Endothelial cell of umbilical vein (primary cell): ENCODE measurements at regions not wholly inside any gene's neighbourhood (a gene's known extent, or its start where the extent isn't known, plus 50 kb on each side); places are given as distances from the start of the nearest gene placed in this dataset.

Experiments
- BruUV-seq: library from RNA; stranded (reverse); fragments of 400-500 nt; replicated peaks from 2 replicates; lab custom pipeline; 2021; lab: Mats Ljungman, UMichigan
- CTCF ChIA-PET: fragments of 300-600, 350-600 bp; sonication (Branson Sonifier 250); formaldehyde crosslinking; loops from one replicate; lab custom pipeline; 2021; ENCODE audit warnings: antibody characterized with exemption, inconsistent platforms; lab: Charles Lee
- POLR2A ChIA-PET: fragments of 300-600, 350-600 bp; sonication (Branson Sonifier 250); formaldehyde crosslinking; loops from one replicate; lab custom pipeline; 2021; ENCODE audit warnings: antibody characterized with exemption, inconsistent platforms; lab: Charles Lee
- DNase-seq: peaks from one replicate; pipeline ENCODE4 v3.0.0-alpha.2; 2011; ENCODE audit warnings: low read depth, low spot score
- FAIRE-seq: peaks from 2 replicates; lab custom pipeline; 2011; peaks lifted over from hg19 to GRCh38; lab: Jason Lieb, UNC
- H2AFZ ChIP-seq: 2 replicates; pipeline ENCODE4 v1.6.0; 2012; ENCODE audit warnings: low read depth, low read length, control low read depth, inconsistent platforms
- H3K27ac ChIP-seq: 2 replicates; pipeline ENCODE4 v1.5.1; 2011; ENCODE audit warnings: low read depth, mild to moderate bottlenecking, control low read depth, low read length, moderate library complexity; ENCODE audit not compliant: insufficient read depth
- H3K27me3 ChIP-seq, 2 experiments: 2 replicates each; pipeline versions ENCODE4 v1.6.0 to v1.6.1; 2011; ENCODE audit warnings: low read length in 2 of 2, mixed read lengths in 1 of 2; ENCODE audit not compliant: control insufficient read depth in 2 of 2, insufficient read depth in 2 of 2
- H3K36me3 ChIP-seq, 2 experiments: 2 replicates in 1 of 2; 3 replicates in 1 of 2; pipeline ENCODE4 v1.5.1; 2011; ENCODE audit warnings: low read length in 2 of 2, mild to moderate bottlenecking in 1 of 2, moderate library complexity in 1 of 2; ENCODE audit not compliant: control insufficient read depth in 2 of 2, insufficient read depth in 2 of 2; ENCODE audit errors: extremely low read depth in 1 of 2
- H3K4me1 ChIP-seq: 3 replicates; pipeline ENCODE4 v1.5.1; 2011; ENCODE audit warnings: mild to moderate bottlenecking, low read length; ENCODE audit not compliant: control insufficient read depth, insufficient read depth; ENCODE audit errors: extremely low read depth
- H3K4me2 ChIP-seq: 2 replicates; pipeline ENCODE4 v1.6.1; 2011; ENCODE audit warnings: low read length, control low read depth, mixed read lengths; ENCODE audit not compliant: insufficient read depth
- H3K4me3 ChIP-seq, 3 experiments: fragments of 200-600 bp in 1 of 3; sonication (generic), shearing (Covaris generic) in 1 of 3; replicated peaks in 1 of 3; 2 replicates each; pipeline ENCODE4 v1.5.1; 2011 to 2016; ENCODE audit warnings: control low read depth in 3 of 3, low read length in 3 of 3, mild to moderate bottlenecking in 2 of 3, inconsistent platforms in 1 of 3, low read depth in 1 of 3, moderate library complexity in 1 of 3; ENCODE audit not compliant: insufficient read depth in 1 of 3
- H3K79me2 ChIP-seq: 2 replicates; pipeline ENCODE4 v1.6.0; 2012; ENCODE audit warnings: low read length, inconsistent platforms; ENCODE audit not compliant: control insufficient read depth, insufficient read depth
- H3K9ac ChIP-seq: replicated peaks from 2 replicates; pipeline ENCODE3; 2011; ENCODE audit warnings: low read length, control low read depth; ENCODE audit not compliant: insufficient read depth; ENCODE audit errors: extremely low read depth
- H3K9me1 ChIP-seq: replicated peaks from 3 replicates; pipeline ENCODE4 v1.6.0; 2011; ENCODE audit warnings: mild to moderate bottlenecking, low read length; ENCODE audit not compliant: control insufficient read depth, insufficient read depth; ENCODE audit errors: extremely low read depth
- H3K9me3 ChIP-seq: replicated peaks from 2 replicates; pipeline ENCODE4 v1.5.1; 2012; ENCODE audit warnings: low read length, inconsistent platforms; ENCODE audit not compliant: control insufficient read depth, insufficient read depth
- H4K20me1 ChIP-seq: replicated peaks from 2 replicates; pipeline ENCODE3; 2011; ENCODE audit warnings: mild to moderate bottlenecking, low read length; ENCODE audit not compliant: control insufficient read depth, insufficient read depth; ENCODE audit errors: extremely low read depth
- CTCF ChIP-seq, 2 donors: IDR thresholded peaks; 1 replicate in 1 of 2; 2 replicates in 1 of 2; pipeline ENCODE4 v1.5.1; 2011; ENCODE audit warnings: low read length in 2 of 2, mild to moderate bottlenecking in 2 of 2, moderate library complexity in 2 of 2, control low read depth in 1 of 2, inconsistent platforms in 1 of 2, low read depth in 1 of 2; ENCODE audit not compliant: insufficient read depth in 1 of 2; ENCODE audit errors: extremely low read depth in 1 of 2
- GATA2 ChIP-seq: IDR thresholded peaks from 2 replicates; pipeline ENCODE4 v1.7.0; 2011; ENCODE audit warnings: low read depth, mild to moderate bottlenecking, moderate library complexity, mixed read lengths, low read length; ENCODE audit not compliant: insufficient read length, insufficient read depth
- POLR2A ChIP-seq: IDR thresholded peaks from 2 replicates; pipeline ENCODE4 v1.6.1; 2012; ENCODE audit warnings: low read depth, mild to moderate bottlenecking, control low read depth, low read length
- dilution Hi-C: fragments of 300-500 bp; cut with MboI; formaldehyde crosslinking; loops from one replicate; pipeline ENCODE4 v1.15.0; 2019; ENCODE audit warnings: low sequenced_read_pairs; ENCODE audit not compliant: extremely low pct_ligation_motif_present
- intact Hi-C: fragments of 100-400 bp; cut with micrococcal nuclease; formaldehyde crosslinking; loops from one replicate; pipeline ENCODE4 v1.10.0; 2022

- Histone ChIP-seq H3K4me1 (no peaks in the 10 kb centered on the region), H3K36me3 (no peaks in the 10 kb centered on the region), H3K79me2 (no peaks in the 10 kb centered on the region), H3K4me2 (no peak overlapping the region), H3K27ac (no peak overlapping the region), H3K9me3 (no peaks in the 10 kb centered on the region), H3K9me1 (no peaks in the 10 kb centered on the region), H4K20me1 (no peaks in the 10 kb centered on the region), H2AFZ (no peak overlapping the region), H3K9ac (no peak overlapping the region), H3K4me3 (no peak overlapping the region), H3K27me3 (peaks cover 12 to 23% of the 10 kb centered on the region in 2 experiments)
- dilution Hi-C loops, result no loop called here
- ChIA-PET POLR2A (no interaction called here), CTCF (no interaction called here)
- no peak for DNase-seq
- BruUV-seq, result no TSS peak
- TF ChIP-seq GATA2 (no peak), CTCF (IDR thresholded peaks at IDR 0.05; ENCODE audit: extremely low read depth in 1 of 2, insufficient read depth in 1 of 2, low read depth in 1 of 2, low read length in 2 of 2) (no peak)
- intact Hi-C loops, result no loop called here
- FAIRE-seq, result no peak
These were observed 105.3 kb upstream of the CXCR4 start for GRCh38 chr2:136223274-136223673.

DNA sequence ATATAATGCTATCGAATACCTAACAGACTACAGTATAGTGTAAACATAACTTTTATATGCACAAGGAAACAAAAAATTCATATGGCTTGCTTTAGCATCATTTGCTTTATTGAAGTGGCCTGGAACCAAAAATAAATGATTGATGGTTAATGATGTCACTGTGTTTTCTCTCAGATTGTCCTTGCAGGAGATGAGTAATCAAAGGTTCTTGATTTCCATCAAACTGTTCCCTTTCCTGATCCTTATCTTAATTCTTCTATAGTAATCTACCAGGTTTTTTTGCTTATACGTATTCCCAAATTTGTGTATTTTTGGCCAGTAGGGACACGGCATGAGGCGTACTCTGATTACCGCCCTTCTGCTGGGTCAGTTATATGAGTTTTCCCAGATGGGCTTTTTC, 104.9 kb upstream of the CXCR4 start:
- Histone ChIP-seq H3K27me3 (peaks cover 12 to 25% of the 10 kb centered on the region in 2 experiments), H3K4me1 (no peaks in the 10 kb centered on the region), H3K9ac (no peak overlapping the region), H3K36me3 (no peaks in the 10 kb centered on the region), H3K9me3 (no peaks in the 10 kb centered on the region), H3K4me3 (no peak overlapping the region), H3K9me1 (no peaks in the 10 kb centered on the region), H3K4me2 (no peak overlapping the region), H4K20me1 (no peaks in the 10 kb centered on the region), H2AFZ (no peak overlapping the region), H3K27ac (no peak overlapping the region), H3K79me2 (no peaks in the 10 kb centered on the region)
- intact Hi-C loops, result no loop called here
- POLR2A ChIA-PET, result no interaction called here
- dilution Hi-C loops, result no loop called here
- FAIRE-seq (no peak), DNase-seq (no peak)
- BruUV-seq, result no TSS peak
- CTCF ChIA-PET, result interaction anchor here (1.3 kb wide), 1 partner anchor 23 kb away, joined by 3 read pairs; no protein-coding TSS in a partner anchor
- peak; percentile 45 for TF ChIP-seq GATA2
- TF ChIP-seq POLR2A, result no peak
